PFSK-1 (cell line): ENCODE measurements at regions not wholly inside any gene's neighbourhood (a gene's known extent, or its start where the extent isn't known, plus 50 kb on each side); places are given as distances from the start of the nearest gene placed in this dataset.

Experiments used
- FOXP2 ChIP-seq: optimal IDR thresholded peaks from 2 replicates; pipeline ENCODE3; 2011; ENCODE audit warnings: borderline replicate concordance, control low read depth, inconsistent platforms; ENCODE audit not compliant: insufficient read depth; ENCODE audit errors: extremely low read length, extremely low read depth
- POLR2AphosphoS5 ChIP-seq: IDR thresholded peaks from 2 replicates; pipeline ENCODE4 v1.6.1; 2012; ENCODE audit warnings: low read depth, mild to moderate bottlenecking, control low read depth, low read length, moderate library complexity
- SIN3A ChIP-seq: IDR thresholded peaks from 2 replicates; pipeline ENCODE4 v1.6.1; 2012; ENCODE audit warnings: mild to moderate bottlenecking, low read length, moderate library complexity, borderline replicate concordance; ENCODE audit not compliant: insufficient read depth
- TAF1 ChIP-seq: IDR thresholded peaks from 2 replicates; pipeline ENCODE4 v1.6.1; 2012; ENCODE audit warnings: low read length, control low read depth, borderline replicate concordance; ENCODE audit not compliant: insufficient read depth
- TF ChIP-seq, protein P1 (sequence below), 2 experiments: IDR thresholded peaks; 2 replicates each; pipeline versions ENCODE4 v1.6.1 to v1.8.0; 2011 to 2012; ENCODE audit warnings: low read depth in 2 of 2, low read length in 2 of 2, control low read depth in 1 of 2, inconsistent platforms in 1 of 2, mild to moderate bottlenecking in 1 of 2, moderate library complexity in 1 of 2; ENCODE audit not compliant: insufficient read depth in 1 of 2

DNA sequence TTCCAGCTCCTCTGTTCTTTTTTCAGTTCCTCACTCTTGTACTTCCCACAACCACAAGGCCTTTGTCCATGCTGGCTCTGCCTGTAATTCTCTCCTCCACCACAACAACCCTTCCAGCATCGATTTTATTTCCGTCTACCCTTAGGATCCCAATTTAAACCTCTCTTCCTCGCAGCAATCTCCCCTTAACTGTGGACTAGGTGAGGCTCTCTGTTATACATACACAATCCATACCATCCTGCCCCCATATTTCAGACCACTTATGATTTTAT lies 90.4 kb upstream of the ZC3H11B start:
- TF ChIP-seq TAF1 = no peak
- no peak for TF ChIP-seq FOXP2
- TF ChIP-seq, protein P1, sequence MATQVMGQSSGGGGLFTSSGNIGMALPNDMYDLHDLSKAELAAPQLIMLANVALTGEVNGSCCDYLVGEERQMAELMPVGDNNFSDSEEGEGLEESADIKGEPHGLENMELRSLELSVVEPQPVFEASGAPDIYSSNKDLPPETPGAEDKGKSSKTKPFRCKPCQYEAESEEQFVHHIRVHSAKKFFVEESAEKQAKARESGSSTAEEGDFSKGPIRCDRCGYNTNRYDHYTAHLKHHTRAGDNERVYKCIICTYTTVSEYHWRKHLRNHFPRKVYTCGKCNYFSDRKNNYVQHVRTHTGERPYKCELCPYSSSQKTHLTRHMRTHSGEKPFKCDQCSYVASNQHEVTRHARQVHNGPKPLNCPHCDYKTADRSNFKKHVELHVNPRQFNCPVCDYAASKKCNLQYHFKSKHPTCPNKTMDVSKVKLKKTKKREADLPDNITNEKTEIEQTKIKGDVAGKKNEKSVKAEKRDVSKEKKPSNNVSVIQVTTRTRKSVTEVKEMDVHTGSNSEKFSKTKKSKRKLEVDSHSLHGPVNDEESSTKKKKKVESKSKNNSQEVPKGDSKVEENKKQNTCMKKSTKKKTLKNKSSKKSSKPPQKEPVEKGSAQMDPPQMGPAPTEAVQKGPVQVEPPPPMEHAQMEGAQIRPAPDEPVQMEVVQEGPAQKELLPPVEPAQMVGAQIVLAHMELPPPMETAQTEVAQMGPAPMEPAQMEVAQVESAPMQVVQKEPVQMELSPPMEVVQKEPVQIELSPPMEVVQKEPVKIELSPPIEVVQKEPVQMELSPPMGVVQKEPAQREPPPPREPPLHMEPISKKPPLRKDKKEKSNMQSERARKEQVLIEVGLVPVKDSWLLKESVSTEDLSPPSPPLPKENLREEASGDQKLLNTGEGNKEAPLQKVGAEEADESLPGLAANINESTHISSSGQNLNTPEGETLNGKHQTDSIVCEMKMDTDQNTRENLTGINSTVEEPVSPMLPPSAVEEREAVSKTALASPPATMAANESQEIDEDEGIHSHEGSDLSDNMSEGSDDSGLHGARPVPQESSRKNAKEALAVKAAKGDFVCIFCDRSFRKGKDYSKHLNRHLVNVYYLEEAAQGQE (IDR thresholded peaks at IDR 0.05; ENCODE audit: insufficient read depth in 1 of 2, low read depth in 2 of 2, low read length in 2 of 2) = no peak
- no peak for TF ChIP-seq POLR2AphosphoS5
- TF ChIP-seq SIN3A = no peak

- TF ChIP-seq TAF1 (no peak), POLR2AphosphoS5 (no peak), SIN3A (no peak), FOXP2 (no peak)
- TF ChIP-seq, protein P1 (IDR thresholded peaks at IDR 0.05; ENCODE audit: insufficient read depth in 1 of 2, low read depth in 2 of 2, low read length in 2 of 2) = no peak
Measured at GRCh38 chr1:219701476-219701875, 88.6 kb upstream of the ZC3H11B start.

GRCh38 chr1:219699870-219700269 lies 87.0 kb upstream of the ZC3H11B start:
- TF ChIP-seq SIN3A (no peak), FOXP2 (no peak), POLR2AphosphoS5 (no peak), TAF1 (no peak)
- TF ChIP-seq, protein P1 (IDR thresholded peaks at IDR 0.05; ENCODE audit: insufficient read depth in 1 of 2, low read depth in 2 of 2, low read length in 2 of 2) = no peak

- TF ChIP-seq SIN3A = no peak
- no peak for TF ChIP-seq FOXP2
- TF ChIP-seq TAF1 = no peak
- TF ChIP-seq POLR2AphosphoS5 = no peak
- TF ChIP-seq, protein P1 (IDR thresholded peaks at IDR 0.05; ENCODE audit: insufficient read depth in 1 of 2, low read depth in 2 of 2, low read length in 2 of 2) = no peak
Measured at GRCh38 chr1:219697682-219698081, 84.8 kb upstream of the ZC3H11B start.

DNA sequence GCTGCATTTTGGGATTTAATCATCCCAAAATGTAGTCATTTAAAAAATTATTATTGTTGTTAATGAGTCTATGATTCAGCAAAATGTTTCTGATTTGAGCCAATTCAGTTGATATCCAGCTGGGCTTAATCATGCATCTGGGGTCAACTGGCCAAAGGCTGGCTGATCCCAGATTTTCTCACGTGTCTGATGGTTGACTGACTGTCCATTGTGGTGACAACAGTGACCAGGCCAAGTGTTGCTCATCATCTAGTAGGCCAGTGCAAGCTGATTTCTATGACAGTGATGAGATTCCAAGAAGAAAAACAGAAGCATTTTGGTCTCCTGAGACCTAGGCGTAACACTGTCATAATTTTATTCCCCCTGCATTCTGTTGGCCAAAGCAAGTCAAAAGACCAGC lies 80.1 kb upstream of the ZC3H11B start:
- no peak for TF ChIP-seq TAF1
- TF ChIP-seq SIN3A = no peak
- TF ChIP-seq, protein P1 (IDR thresholded peaks at IDR 0.05; ENCODE audit: insufficient read depth in 1 of 2, low read depth in 2 of 2, low read length in 2 of 2) = no peak
- no peak for TF ChIP-seq POLR2AphosphoS5
- no peak for TF ChIP-seq FOXP2
